ENCODE measurements at regions not wholly inside any gene's neighbourhood (a gene's known extent, or its start where the extent isn't known, plus 50 kb on each side); places are given as distances from the start of the nearest gene placed in this dataset.

DNA sequence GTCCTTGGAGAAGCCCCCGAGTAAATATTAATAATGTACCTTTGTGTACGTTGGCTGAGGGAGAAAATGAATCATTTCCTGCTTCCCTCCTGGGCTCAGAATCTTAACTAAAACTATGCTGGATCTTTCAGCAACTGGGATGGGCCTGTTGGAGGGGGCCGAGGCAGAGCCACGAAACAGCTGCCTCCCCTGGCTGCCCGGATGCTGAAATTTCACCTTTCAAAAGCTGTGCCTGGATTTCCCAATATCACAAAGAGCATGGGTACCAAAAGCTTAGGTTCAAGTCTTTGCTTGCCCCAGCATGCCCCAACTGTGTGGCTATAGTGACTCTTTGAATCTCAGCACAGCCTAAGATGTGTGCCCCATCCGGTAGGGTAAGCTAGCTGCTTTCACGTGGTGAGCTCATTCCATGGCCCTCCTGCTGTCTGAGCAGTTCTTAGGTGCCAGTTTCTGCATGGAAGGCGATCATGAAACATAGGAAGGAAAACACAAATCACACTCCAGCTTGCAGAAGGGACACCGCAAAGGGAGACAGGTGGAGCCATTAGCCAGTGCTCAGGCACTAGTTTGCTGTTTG lies 473.5 kb downstream of the PTPRU start:
- Histone ChIP-seq H3K4me1 (peaks cover 22 to 33% of the 10 kb centered on the region in 2 donors), H3K27me3 (no peaks in the 10 kb centered on the region), H3K4me3 (no peak overlapping the region), H3K36me3 (no peaks in the 10 kb centered on the region), H3K27ac (peak overlapping the region; percentile 87), H3K9me3 (no peaks in the 10 kb centered on the region)
- intact Hi-C loops (cut with DNase I) = loop anchor here (1.0 to 10.0 kb wide), 5 partner anchors 83 to 1008 kb away; partner anchors contain the start of genes PTPRU and TMEM200B
- no peak for DNase-seq (ENCODE audit: low spot score in 2 of 2)
- TF ChIP-seq, protein P1, sequence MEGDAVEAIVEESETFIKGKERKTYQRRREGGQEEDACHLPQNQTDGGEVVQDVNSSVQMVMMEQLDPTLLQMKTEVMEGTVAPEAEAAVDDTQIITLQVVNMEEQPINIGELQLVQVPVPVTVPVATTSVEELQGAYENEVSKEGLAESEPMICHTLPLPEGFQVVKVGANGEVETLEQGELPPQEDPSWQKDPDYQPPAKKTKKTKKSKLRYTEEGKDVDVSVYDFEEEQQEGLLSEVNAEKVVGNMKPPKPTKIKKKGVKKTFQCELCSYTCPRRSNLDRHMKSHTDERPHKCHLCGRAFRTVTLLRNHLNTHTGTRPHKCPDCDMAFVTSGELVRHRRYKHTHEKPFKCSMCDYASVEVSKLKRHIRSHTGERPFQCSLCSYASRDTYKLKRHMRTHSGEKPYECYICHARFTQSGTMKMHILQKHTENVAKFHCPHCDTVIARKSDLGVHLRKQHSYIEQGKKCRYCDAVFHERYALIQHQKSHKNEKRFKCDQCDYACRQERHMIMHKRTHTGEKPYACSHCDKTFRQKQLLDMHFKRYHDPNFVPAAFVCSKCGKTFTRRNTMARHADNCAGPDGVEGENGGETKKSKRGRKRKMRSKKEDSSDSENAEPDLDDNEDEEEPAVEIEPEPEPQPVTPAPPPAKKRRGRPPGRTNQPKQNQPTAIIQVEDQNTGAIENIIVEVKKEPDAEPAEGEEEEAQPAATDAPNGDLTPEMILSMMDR (IDR thresholded peaks at IDR 0.05) = no peak

DNA sequence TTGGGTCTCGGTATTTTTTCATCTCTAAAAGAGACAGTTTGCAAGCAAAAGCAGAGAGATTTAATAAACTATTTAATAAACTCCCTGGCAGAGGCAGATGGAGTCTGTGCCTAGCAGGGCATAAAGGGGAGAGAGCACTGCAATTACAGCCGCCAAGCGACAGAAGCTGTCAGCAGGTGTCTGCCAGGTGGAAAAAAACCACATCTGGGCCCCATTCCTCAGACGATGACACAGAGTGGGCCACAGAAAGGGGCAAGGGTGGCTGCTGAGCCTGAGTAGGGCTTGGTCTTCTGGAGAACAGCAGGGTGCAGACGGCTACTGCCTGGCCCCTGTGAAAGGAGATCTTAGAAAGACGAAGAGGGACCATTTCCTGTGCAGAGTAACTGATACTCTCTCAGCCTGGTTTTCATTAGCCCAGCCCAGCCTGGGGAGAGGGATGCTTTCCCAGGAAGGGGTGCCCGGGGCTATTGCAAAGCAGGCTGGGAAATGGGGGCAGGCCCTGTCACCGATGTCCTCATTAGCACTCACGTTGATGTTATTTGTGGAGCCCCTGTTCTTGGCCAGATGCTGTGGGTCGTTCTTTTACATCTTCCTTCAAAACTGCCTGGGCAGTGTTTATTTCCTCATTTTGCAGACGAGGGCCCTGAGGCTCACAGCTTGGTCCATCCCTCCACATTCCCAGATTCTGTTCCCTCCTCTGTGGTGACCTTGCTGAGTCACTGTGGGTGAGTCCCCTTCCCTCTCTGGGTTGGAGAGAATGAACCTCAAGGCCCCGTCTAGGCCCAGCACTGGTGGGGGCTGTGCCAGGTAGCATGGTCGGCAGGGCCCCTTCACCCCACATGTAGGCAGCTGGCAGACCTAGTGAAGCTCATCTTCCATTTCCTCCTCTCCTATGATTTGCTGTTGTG lies 472.7 kb downstream of the PTPRU start:
- DNase-seq (ENCODE audit: low spot score in 2 of 2) = no peak
- Histone ChIP-seq H3K27ac (peak overlapping the region; percentile 87), H3K4me3 (no peak overlapping the region), H3K4me1 (peaks cover 22 to 33% of the 10 kb centered on the region in 2 donors), H3K9me3 (no peaks in the 10 kb centered on the region), H3K27me3 (no peaks in the 10 kb centered on the region), H3K36me3 (no peaks in the 10 kb centered on the region)
- TF ChIP-seq, protein P1 (IDR thresholded peaks at IDR 0.05) = no peak
- intact Hi-C loops (cut with DNase I) = loop anchor here (1.0 to 10.0 kb wide), 4 partner anchors 375 to 1008 kb away; partner anchors contain the start of genes PTPRU and TMEM200B

- Histone ChIP-seq H3K36me3 (no peaks in the 10 kb centered on the region), H3K27me3 (no peaks in the 10 kb centered on the region), H3K4me1 (peaks cover 22 to 33% of the 10 kb centered on the region in 2 donors), H3K4me3 (no peak overlapping the region), H3K9me3 (no peaks in the 10 kb centered on the region), H3K27ac (peak overlapping the region; percentile 87)
- intact Hi-C loops (cut with DNase I) = loop anchor here (2.0 to 10.0 kb wide), 3 partner anchors 472 to 1009 kb away; partner anchors contain the start of genes PTPRU and TMEM200B
- TF ChIP-seq, protein P1 (IDR thresholded peaks at IDR 0.05) = no peak
- no peak for DNase-seq (ENCODE audit: low spot score in 2 of 2)
Measured at GRCh38 chr1:29708381-29708780, 472.1 kb downstream of the PTPRU start.

GRCh38 chr1:29707796-29708195 lies 471.5 kb downstream of the PTPRU start:
- intact Hi-C loops (cut with DNase I) = loop anchor here (2.0 to 10.0 kb wide), 3 partner anchors 471 to 1010 kb away; partner anchors contain the start of genes PTPRU and TMEM200B
- Histone ChIP-seq H3K9me3 (no peaks in the 10 kb centered on the region), H3K4me1 (peaks cover 22 to 33% of the 10 kb centered on the region in 2 donors), H3K36me3 (no peaks in the 10 kb centered on the region), H3K27me3 (no peaks in the 10 kb centered on the region), H3K4me3 (no peak overlapping the region), H3K27ac (peak overlapping the region; percentile 87)
- TF ChIP-seq, protein P1 (IDR thresholded peaks at IDR 0.05) = no peak
- no peak for DNase-seq (ENCODE audit: low spot score in 2 of 2)

- intact Hi-C loops (cut with DNase I) = loop anchor here (5.0 to 10.0 kb wide), 2 partner anchors 582 to 1010 kb away; partner anchors contain the start of gene TMEM200B
- DNase-seq (ENCODE audit: low spot score in 2 of 2) = peak in 1 of 2 donors; percentile 78
- Histone ChIP-seq H3K9me3 (no peaks in the 10 kb centered on the region), H3K27me3 (no peaks in the 10 kb centered on the region), H3K27ac (peak overlapping the region in 1 of 2 donors; percentile 21), H3K4me1 (peaks cover 22 to 33% of the 10 kb centered on the region in 2 donors), H3K4me3 (no peak overlapping the region), H3K36me3 (no peaks in the 10 kb centered on the region)
- TF ChIP-seq, protein P1 (IDR thresholded peaks at IDR 0.05) = peak; percentile 66 to 74 (median 72)
Measured at GRCh38 chr1:29706936-29707335, 470.6 kb downstream of the PTPRU start.
